ENCODE measurements at regions not wholly inside any gene's neighbourhood (a gene's known extent, or its start where the extent isn't known, plus 50 kb on each side); places are given as distances from the start of the nearest gene placed in this dataset.
"Not testable (repeated sequence)": the region's sequence is repeated elsewhere in the genome, so short reads cannot be mapped to it uniquely, and the experiment has no call there.

GRCh38 chr9:96067004-96067403 is 191.5 kb downstream of the ERCC6L2 start:
- DNase-seq (ENCODE audit: low read depth in 1 of 2, low spot score in 1 of 2) = no peak

- DNase-seq (ENCODE audit: low read depth in 1 of 2, low spot score in 1 of 2) = no peak
Observed at GRCh38 chr9:96065482-96066251, 190.2 kb downstream of the ERCC6L2 start.

GRCh38 chr9:96064826-96065481 is 189.5 kb downstream of the ERCC6L2 start:
- no peak for DNase-seq (ENCODE audit: low read depth in 1 of 2, low spot score in 1 of 2)

GRCh38 chr9:96062854-96063253 is 187.4 kb downstream of the ERCC6L2 start:
- DNase-seq (ENCODE audit: low read depth in 1 of 2, low spot score in 1 of 2) = no peak

GRCh38 chr9:96062031-96062430 is 186.5 kb downstream of the ERCC6L2 start:
- DNase-seq (ENCODE audit: low read depth in 1 of 2, low spot score in 1 of 2) = no peak

GRCh38 chr9:96061293-96061987 is 185.9 kb downstream of the ERCC6L2 start:
- peak; percentile 11 to 48 for DNase-seq (ENCODE audit: low read depth in 1 of 2, low spot score in 1 of 2)

GRCh38 chr9:96058218-96058617 is 182.7 kb downstream of the ERCC6L2 start:
- DNase-seq (ENCODE audit: low read depth in 1 of 2, low spot score in 1 of 2) = no peak

GRCh38 chr9:96057155-96057554 is 181.7 kb downstream of the ERCC6L2 start:
- no peak for DNase-seq (ENCODE audit: low read depth in 1 of 2, low spot score in 1 of 2)

- no peak for DNase-seq (ENCODE audit: low read depth in 1 of 2, low spot score in 1 of 2)
Observed at GRCh38 chr9:96056226-96056625, 180.7 kb downstream of the ERCC6L2 start.

GRCh38 chr9:96054248-96054647 is 178.8 kb downstream of the ERCC6L2 start:
- not testable (repeated sequence) for DNase-seq (ENCODE audit: low read depth in 1 of 2, low spot score in 1 of 2)

- DNase-seq (ENCODE audit: low read depth in 1 of 2, low spot score in 1 of 2) = no peak
Observed at GRCh38 chr9:96052686-96053085, 177.2 kb downstream of the ERCC6L2 start.

GRCh38 chr9:96051423-96051822 is 175.9 kb downstream of the ERCC6L2 start:
- no peak for DNase-seq (ENCODE audit: low read depth in 1 of 2, low spot score in 1 of 2)

- no peak for DNase-seq (ENCODE audit: low read depth in 1 of 2, low spot score in 1 of 2)
Observed at GRCh38 chr9:96050861-96051155, 175.3 kb downstream of the ERCC6L2 start.

- DNase-seq (ENCODE audit: low read depth in 1 of 2, low spot score in 1 of 2) = no peak
Observed at GRCh38 chr9:96050048-96050860, 174.8 kb downstream of the ERCC6L2 start.

- no peak for DNase-seq (ENCODE audit: low read depth in 1 of 2, low spot score in 1 of 2)
Observed at GRCh38 chr9:96048956-96049831, 173.7 kb downstream of the ERCC6L2 start.

- no peak for DNase-seq (ENCODE audit: low read depth in 1 of 2, low spot score in 1 of 2)
Observed at GRCh38 chr9:96048104-96048955, 172.8 kb downstream of the ERCC6L2 start.

GRCh38 chr9:96047741-96048103 is 172.2 kb downstream of the ERCC6L2 start:
- no peak for DNase-seq (ENCODE audit: low read depth in 1 of 2, low spot score in 1 of 2)

- no peak for DNase-seq (ENCODE audit: low read depth in 1 of 2, low spot score in 1 of 2)
Observed at GRCh38 chr9:96047116-96047639, 171.7 kb downstream of the ERCC6L2 start.

GRCh38 chr9:96045811-96046210 is 170.3 kb downstream of the ERCC6L2 start:
- no peak for DNase-seq (ENCODE audit: low read depth in 1 of 2, low spot score in 1 of 2)
